Stimulated activated naive CD8-positive, alpha-beta T cell treated with anti-CD3 and anti-CD28 coated beads, Interleukin-15, amount 100 ng/mL, for 72 hours (primary cell): ENCODE measurements at regions not wholly inside any gene's neighbourhood (a gene's known extent, or its start where the extent isn't known, plus 50 kb on each side); places are given as distances from the start of the nearest gene placed in this dataset.
A peak's percentile ranks its signal among the peaks of the same experiment; 100 is the strongest.
"Not testable (repeated sequence)": the region's sequence is repeated elsewhere in the genome, so short reads cannot be mapped to it uniquely, and the experiment has no call there.

Experiments used
- ATAC-seq: fragments of 150-1000 bp; cut with Tn5 transposase; 2 replicates; pipeline ENCODE4 v1.10.0; 2021; ENCODE audit warnings: mild to moderate bottlenecking, moderate library complexity
- DNase-seq, 2 donors: peaks; one replicate each; pipeline ENCODE4 v3.0.0; 2021 to 2022
- H3K27ac Mint-ChIP-seq, 2 donors: one replicate each; pipeline ENCODE4 v1.8.0; 2022; ENCODE audit warnings: mild to moderate bottlenecking in 2 of 2, mixed read lengths in 2 of 2, moderate library complexity in 2 of 2
- H3K27me3 Mint-ChIP-seq: one replicate; pipeline ENCODE4 v1.8.0; 2022; ENCODE audit warnings: mixed read lengths
- H3K4me1 Mint-ChIP-seq: one replicate; pipeline ENCODE4 v1.8.0; 2022; ENCODE audit warnings: mild to moderate bottlenecking, mixed read lengths
- H3K4me3 Mint-ChIP-seq, 2 donors: one replicate each; pipeline ENCODE4 v1.8.0; 2022; ENCODE audit warnings: mild to moderate bottlenecking in 2 of 2, mixed read lengths in 2 of 2, moderate library complexity in 1 of 2
- H3K9me3 Mint-ChIP-seq, 2 donors: one replicate each; pipeline ENCODE4 v1.8.0; 2022; ENCODE audit warnings: mixed read lengths in 2 of 2

DNA sequence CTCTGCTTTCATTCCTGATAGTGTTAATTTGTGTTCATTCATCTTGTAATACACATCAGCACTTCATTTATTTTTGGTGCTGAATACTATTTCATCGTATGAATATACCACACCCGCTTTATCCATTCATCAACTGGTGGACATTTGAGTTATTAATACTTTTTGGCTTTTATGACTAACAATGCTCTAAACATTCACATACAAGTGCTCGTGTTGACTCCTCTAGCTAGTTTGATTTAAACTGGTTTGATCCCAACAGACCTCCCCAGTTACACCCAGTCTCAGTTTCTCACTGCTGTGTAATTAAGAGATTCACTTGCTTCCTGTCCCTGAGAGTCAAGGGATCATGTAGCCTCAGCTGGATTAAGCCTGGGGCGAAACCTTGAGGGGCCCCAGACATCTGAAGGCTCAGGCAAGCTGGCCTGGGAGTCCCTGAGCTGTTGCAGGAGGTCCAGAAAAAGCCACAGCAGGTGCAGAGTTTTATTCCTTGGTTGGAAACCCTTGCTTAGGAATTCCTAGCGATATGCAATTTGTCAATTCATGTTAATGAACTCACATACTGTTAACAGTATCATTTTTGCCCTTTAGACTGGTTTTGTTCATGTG is 52.8 kb upstream of the CLDN24 start:
- Mint-ChIP-seq H3K4me1 (no peaks in the 10 kb centered on the region), H3K9me3 (peaks cover 0 to 19% of the 10 kb centered on the region in 2 donors), H3K4me3 (no peak overlapping the region), H3K27ac (no peak overlapping the region), H3K27me3 (no peaks in the 10 kb centered on the region)
- ATAC-seq (no peak), DNase-seq (no peak)

DNA sequence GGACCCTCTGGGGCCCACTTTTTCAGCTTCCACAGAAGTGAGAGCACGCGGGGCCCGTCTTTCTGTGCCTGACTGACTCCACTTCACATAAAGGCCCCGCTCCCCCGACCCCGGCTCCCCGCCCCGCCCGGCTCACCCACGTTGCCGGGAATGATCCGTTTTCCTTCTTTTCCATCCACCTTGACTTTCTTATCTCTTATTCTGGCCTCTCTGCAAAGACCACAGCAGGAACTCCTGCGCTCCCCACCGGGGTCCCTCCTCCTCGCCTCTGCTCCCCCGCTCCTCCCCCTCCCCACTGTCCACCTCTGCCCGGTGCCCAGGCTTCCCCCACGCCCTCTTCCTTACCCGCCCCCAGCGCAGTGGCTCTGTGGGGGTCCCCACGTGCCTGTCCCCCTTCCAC is 54.2 kb upstream of the CLDN24 start:
- Mint-ChIP-seq H3K9me3 (peaks cover 0 to 19% of the 10 kb centered on the region in 2 donors), H3K27me3 (no peaks in the 10 kb centered on the region), H3K4me1 (no peaks in the 10 kb centered on the region), H3K4me3 (no peak overlapping the region), H3K27ac (no peak overlapping the region)
- ATAC-seq: peak; percentile 71
- no peak for DNase-seq

DNA sequence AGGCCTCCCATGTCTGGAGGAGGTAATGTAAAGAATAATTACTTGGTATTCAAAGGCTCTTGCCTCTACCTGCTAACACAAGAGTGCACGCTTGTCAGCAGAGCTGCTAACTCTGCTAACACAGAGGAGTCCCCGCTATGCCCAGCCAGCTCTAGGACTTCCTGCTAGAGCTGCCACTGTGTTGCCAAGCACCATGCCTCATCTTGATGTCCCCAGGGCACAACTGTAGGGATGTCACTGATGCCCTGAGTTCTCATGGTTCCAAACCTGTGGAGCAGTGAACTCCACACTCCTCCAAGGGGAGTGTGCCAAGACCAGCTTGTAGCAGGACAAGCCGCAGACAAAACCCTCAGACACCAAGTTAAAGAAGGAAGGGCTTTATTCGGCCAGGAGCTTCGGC is 55.3 kb upstream of the CLDN24 start:
- Mint-ChIP-seq H3K4me3 (no peak overlapping the region), H3K27me3 (no peaks in the 10 kb centered on the region), H3K4me1 (no peaks in the 10 kb centered on the region), H3K27ac (no peak overlapping the region), H3K9me3 (peaks cover 0 to 10% of the 10 kb centered on the region in 2 donors)
- ATAC-seq: no peak
- no peak for DNase-seq

DNA sequence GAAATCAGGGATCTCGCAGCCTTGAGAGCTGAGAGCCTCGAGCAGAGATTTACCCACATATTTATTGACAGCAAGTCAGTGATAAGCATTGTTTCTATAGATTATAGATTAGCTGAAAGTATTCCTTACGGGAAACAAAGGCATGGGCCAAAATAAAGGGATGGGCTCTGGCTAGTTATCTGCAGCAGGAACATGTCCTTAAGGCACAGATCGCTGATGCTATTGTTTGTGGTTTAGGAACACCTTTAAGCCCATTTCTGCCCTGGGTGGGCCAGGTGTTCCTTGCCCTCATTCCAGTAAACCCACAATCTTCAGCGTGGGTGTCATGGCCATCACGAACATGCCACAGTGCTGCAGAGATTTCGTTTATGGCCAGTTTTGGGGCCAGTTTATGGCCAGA is 56.1 kb upstream of the CLDN24 start:
- H3K9me3 Mint-ChIP-seq, H3K27ac Mint-ChIP-seq, H3K4me3 Mint-ChIP-seq, ATAC-seq, H3K4me1 Mint-ChIP-seq, DNase-seq, H3K27me3 Mint-ChIP-seq: not testable (repeated sequence)

DNA sequence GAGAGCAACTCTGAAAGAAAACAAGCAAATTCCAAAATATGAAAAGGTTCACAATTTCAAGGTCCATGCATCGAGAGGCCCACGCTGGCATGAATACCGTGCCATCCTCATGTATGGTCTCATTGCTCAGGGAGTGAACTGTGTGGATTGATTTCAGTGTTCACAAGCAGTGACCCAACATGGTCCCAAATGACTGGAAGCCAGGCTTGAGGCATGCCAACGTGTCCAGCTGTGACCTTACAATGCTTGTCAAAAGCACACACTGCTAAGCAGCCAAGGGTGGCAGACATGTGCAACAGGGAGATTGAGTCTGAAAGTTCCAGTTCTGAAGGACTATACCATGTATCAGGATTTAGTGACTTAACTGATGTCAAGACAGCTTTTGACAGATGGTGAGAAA is 58.7 kb upstream of the CLDN24 start:
- no peaks in the 10 kb centered on the region for H3K4me1 Mint-ChIP-seq
- H3K27ac Mint-ChIP-seq: no peak overlapping the region
- H3K4me3 Mint-ChIP-seq: no peak overlapping the region
- ATAC-seq: no peak
- peaks cover 0 to 17% of the 10 kb centered on the region in 2 donors for H3K9me3 Mint-ChIP-seq
- no peak for DNase-seq
- no peaks in the 10 kb centered on the region for H3K27me3 Mint-ChIP-seq

DNA sequence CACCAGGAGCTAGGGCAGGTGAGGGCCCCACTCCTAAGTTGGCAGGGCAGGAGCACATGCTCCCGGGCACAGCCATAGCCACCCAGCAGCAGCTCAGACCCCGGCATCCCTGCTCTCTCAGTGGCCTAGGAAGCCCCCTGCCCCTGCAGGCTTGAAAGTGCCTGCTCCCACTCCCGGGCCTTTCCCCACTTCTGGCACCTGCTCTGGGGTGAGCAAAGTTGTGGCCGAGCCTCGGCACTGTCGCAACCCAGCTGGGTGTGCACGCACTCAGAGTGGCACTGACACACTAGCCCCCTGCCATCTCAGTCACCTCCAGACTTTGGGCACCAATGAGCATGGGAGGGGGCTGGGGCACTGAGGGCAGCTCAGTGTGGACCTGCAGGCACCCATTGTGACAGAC is 60.8 kb upstream of the CDKN2AIP start:
- H3K4me1 Mint-ChIP-seq: no peaks in the 10 kb centered on the region
- peaks cover 0 to 7% of the 10 kb centered on the region in 2 donors for H3K9me3 Mint-ChIP-seq
- peaks cover 8% of the 10 kb centered on the region for H3K27me3 Mint-ChIP-seq
- DNase-seq (no peak), ATAC-seq (peak; percentile 20)
- H3K4me3 Mint-ChIP-seq: no peak overlapping the region
- H3K27ac Mint-ChIP-seq: no peak overlapping the region

DNA sequence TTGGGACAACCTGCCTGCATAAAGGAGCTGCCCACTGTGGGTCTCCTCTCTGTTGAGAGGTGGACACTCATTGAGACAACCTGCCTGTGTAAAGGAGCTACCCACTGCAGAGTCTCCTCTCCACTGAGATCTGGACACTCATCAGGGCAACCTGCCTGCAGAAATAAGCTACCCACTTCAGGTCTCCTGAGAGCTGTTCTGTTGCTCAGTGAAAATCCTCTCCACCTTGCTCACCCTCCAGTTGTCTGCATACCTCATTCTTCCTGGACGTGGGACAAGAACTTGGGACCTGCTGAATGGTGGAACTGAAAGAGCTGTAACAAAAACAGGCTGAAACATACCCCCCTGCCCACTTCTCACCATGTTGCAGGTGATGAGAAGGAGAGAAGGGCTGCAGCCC is 59.9 kb upstream of the CDKN2AIP start:
- peaks cover 8% of the 10 kb centered on the region for H3K27me3 Mint-ChIP-seq
- H3K4me1 Mint-ChIP-seq: no peaks in the 10 kb centered on the region
- no peak overlapping the region for H3K4me3 Mint-ChIP-seq
- no peak for DNase-seq
- H3K9me3 Mint-ChIP-seq: peaks cover 0 to 7% of the 10 kb centered on the region in 2 donors
- no peak overlapping the region for H3K27ac Mint-ChIP-seq
- no peak for ATAC-seq

DNA sequence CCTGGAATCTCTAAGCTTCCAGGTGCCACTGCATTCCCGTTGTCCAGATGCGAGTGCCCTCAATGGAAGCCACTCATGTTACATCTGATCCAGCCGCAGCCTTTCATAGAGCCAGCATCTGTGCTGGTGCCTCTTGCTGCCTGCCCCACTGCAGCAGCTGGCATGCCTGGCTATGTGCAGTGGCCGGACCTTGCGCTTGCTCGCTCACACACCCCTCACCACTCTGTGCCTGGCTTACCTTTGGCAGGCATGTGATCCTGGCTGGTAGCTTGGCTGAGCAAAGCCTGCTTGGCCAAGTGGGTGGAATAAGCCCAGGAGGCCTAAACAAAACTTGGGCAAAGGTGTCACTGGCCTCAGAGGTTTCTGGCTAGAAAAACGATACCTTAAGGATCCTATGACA is 59.5 kb upstream of the CDKN2AIP start:
- Mint-ChIP-seq H3K27ac (no peak overlapping the region), H3K9me3 (peaks cover 0 to 7% of the 10 kb centered on the region in 2 donors), H3K4me3 (no peak overlapping the region), H3K27me3 (peaks cover 8% of the 10 kb centered on the region), H3K4me1 (no peaks in the 10 kb centered on the region)
- ATAC-seq (no peak), DNase-seq (no peak)

DNA sequence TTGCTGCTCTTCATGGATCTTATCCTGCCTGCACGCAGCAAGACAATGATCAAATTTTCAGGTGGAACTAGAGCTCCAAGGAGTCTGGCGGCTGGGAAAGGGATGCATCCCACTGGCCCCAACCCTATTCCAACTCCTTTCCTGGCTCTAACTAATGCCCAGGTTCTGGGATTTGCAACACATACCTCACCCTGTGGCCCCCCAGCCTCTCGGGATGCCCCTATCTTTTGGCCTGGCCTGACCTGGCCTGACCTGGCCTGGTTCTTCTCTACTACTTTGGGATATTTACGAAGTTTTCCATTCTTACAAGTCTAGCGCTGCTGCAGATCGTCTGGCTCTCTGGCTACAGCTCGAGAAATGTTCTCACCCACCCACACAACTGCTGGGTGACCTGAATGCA is 56.4 kb upstream of the CDKN2AIP start:
- Mint-ChIP-seq H3K9me3 (peaks cover 0 to 7% of the 10 kb centered on the region in 2 donors), H3K27me3 (peaks cover 20% of the 10 kb centered on the region), H3K4me3 (no peak overlapping the region), H3K4me1 (peaks cover 13% of the 10 kb centered on the region), H3K27ac (no peak overlapping the region)
- ATAC-seq (no peak), DNase-seq (no peak)

DNA sequence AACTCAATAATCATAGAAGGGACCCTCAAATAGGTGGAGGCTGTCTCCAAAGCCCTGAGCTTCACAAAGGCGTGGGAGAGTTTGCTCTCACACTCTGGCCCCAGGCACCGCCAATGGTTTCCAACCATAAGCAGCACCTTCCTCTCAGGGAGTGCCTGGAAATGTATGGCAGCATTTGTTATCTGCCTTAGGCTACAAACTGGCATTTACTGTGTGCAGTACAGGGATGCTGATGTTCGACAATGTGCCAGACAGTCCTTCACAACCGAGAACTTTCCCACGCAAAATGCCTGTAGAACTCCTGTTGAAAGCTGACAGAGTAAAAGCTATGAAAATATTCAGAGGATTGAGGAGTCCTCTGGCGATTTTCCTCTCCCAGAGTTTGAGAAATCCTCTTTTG is 55.7 kb upstream of the CDKN2AIP start:
- peaks cover 13% of the 10 kb centered on the region for H3K4me1 Mint-ChIP-seq
- no peak overlapping the region for H3K4me3 Mint-ChIP-seq
- ATAC-seq: no peak
- DNase-seq: no peak
- no peak overlapping the region for H3K27ac Mint-ChIP-seq
- H3K27me3 Mint-ChIP-seq: peaks cover 20% of the 10 kb centered on the region
- peaks cover 0 to 7% of the 10 kb centered on the region in 2 donors for H3K9me3 Mint-ChIP-seq

DNA sequence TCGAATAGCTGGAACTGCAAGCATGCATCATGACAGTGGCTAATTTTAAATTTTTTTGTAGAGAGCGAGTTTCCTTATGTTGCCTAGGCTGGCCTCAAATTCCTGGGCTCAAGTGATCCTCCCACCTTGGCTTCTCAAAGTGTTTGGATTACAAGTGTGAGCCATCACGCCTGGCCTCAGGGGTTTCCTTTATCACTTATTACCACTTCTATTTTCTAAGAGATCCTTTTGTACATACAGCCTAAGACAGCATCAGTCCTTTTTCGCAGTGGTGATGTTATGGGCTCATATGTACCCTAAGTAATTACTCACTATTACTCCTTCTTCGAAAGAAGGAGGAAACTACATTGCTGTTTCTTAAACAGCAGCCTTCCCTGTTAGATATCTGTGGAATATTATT is 54.1 kb upstream of the CDKN2AIP start:
- peaks cover 20% of the 10 kb centered on the region for H3K27me3 Mint-ChIP-seq
- DNase-seq (no peak), ATAC-seq (no peak)
- H3K4me1 Mint-ChIP-seq: peaks cover 13% of the 10 kb centered on the region
- H3K27ac Mint-ChIP-seq: no peak overlapping the region
- no peaks in the 10 kb centered on the region for H3K9me3 Mint-ChIP-seq
- H3K4me3 Mint-ChIP-seq: no peak overlapping the region

DNA sequence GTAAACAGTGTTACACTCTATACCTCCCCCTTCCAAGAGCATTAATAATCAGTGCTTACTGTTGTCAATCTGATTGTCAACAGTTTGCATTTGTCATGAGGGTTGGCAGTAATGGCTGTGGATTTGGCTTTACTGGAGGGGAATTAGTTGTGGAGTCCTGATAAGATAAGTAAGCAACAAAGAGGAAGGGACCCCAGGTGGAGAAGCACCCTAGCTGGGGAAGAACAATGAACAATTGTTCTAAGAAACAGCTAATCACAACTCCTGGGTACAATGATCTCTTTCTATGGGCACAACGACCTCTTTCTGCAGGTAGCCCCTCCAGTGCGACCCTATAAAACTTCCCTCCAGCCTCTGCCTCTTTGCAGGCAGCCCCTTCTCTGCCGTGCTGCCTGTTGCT is 53.2 kb upstream of the CDKN2AIP start:
- ATAC-seq: no peak
- no peaks in the 10 kb centered on the region for H3K9me3 Mint-ChIP-seq

DNA sequence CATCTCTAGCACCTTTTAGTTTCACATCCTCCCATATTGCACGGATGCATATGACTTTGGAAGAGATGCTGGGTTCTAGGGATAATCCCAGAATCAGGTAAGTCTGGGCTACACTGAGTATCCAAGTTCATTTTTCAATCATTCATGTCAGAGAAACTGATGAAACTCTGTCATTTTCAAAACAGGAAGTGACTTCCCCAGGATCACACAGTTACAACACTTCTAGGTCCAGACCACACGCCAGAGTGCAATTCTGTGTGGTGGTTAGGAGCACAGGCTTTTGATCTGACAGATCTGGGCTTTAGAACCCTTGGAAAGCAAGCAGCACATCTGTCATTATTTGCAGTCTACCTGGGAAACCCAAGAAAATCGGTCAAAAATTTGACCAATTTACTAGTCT is 52.1 kb upstream of the CDKN2AIP start:
- Mint-ChIP-seq H3K4me1 (peaks cover 25% of the 10 kb centered on the region), H3K9me3 (no peaks in the 10 kb centered on the region), H3K27ac (no peak overlapping the region), H3K4me3 (no peak overlapping the region), H3K27me3 (peaks cover 22% of the 10 kb centered on the region)
- DNase-seq (no peak), ATAC-seq (peak; percentile 61)

More for the DNA sequence above, 53.2 kb upstream of the CDKN2AIP start:
- peaks cover 14% of the 10 kb centered on the region for H3K4me1 Mint-ChIP-seq
- no peak overlapping the region for H3K4me3 Mint-ChIP-seq
- no peak overlapping the region for H3K27ac Mint-ChIP-seq
- H3K27me3 Mint-ChIP-seq: peaks cover 20% of the 10 kb centered on the region
- no peak for DNase-seq

DNA sequence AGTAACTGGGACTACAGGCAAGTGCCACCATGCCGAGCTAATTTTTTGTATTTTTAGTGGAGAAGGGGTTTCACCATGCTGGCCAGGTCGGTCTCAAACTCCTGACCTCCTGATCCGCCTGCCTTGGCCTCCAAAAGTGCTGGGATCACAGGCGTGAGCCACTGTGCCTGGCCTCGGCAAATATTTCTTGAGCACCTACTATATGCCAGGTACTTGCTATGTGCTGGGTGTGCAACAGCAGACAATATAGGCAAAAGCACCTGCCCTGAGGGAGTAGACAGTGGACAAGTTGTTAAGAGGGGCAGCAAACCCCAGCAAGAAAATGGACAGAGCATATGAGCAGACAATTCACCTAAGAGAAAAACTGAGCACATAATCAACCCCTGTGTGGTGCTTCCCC is 51.0 kb upstream of the CDKN2AIP start:
- no peak overlapping the region for H3K27ac Mint-ChIP-seq
- no peak for DNase-seq

DNA sequence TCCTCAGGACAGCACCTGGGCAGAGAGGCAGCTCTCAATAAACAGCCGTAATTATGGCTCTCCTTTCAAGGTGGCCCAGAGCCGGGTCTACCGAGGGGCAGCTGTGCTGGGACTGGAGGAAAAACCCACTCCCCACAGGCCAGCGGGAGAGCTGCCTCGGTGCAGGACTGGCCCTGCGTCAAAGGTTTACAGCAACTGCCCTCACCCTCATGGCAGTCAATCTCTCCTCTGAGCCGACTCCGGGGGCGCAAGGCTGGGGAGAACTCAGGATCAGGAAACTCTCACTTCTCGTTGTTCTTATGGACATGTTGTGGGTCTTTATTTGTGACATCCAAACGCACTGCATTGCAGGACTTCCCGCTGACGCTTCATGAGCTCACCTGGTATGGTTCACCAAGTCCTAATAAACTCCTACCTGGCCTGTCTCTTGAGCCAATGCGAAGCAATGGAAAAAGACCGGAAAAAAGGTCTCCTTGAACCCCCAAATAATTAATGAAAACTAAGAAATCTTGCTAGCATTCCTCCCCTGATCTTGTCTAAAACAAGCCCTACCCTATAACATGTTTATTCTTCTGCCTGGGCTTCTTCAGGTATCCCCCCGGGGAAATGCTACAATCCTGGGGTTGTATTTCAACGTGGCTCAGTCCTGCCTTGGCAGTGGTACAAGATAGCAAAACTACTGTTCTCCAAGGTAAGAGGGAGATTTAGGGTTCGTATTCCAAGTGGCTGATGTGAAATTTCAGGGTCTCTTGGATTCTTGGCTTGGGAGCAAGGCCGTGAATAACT is 50.1 kb upstream of the CDKN2AIP start:
- H3K27ac Mint-ChIP-seq: no peak overlapping the region
- H3K4me3 Mint-ChIP-seq: no peak overlapping the region

More for the DNA sequence above, 51.0 kb upstream of the CDKN2AIP start:
- peaks cover 36% of the 10 kb centered on the region for H3K4me1 Mint-ChIP-seq
- ATAC-seq: no peak
- peaks cover 20% of the 10 kb centered on the region for H3K27me3 Mint-ChIP-seq
- H3K9me3 Mint-ChIP-seq: no peaks in the 10 kb centered on the region
- no peak overlapping the region for H3K4me3 Mint-ChIP-seq

More for the DNA sequence above, 50.1 kb upstream of the CDKN2AIP start:
- H3K4me1 Mint-ChIP-seq: peaks cover 45% of the 10 kb centered on the region
- ATAC-seq (no peak), DNase-seq (no peak)
- H3K9me3 Mint-ChIP-seq: no peaks in the 10 kb centered on the region
- peaks cover 19% of the 10 kb centered on the region for H3K27me3 Mint-ChIP-seq
